ENCODE measurements at regions not wholly inside any gene's neighbourhood (a gene's known extent, or its start where the extent isn't known, plus 50 kb on each side); places are given as distances from the start of the nearest gene placed in this dataset.

DNA sequence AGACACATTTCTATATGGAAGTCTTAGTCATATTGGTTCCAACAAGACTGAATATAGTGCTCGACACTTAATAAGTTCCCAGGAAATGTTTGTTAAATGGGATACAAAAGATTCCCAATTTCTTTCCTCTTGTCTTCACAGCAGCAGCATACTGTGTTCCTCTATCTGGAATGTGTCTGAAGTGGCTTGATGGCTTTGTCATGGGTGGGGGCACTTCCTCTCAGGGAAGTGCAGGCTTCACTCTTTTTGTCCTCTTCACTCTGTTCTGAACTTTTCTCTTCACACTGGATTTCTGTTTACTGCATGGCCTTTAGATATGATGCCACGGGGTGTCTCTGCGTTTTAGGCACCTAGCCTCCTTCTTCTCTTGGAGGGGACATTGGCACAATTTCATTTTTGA is 127.7 kb upstream of the C9orf72 start (continued):
- TF ChIP-seq HDAC2 (IDR thresholded peaks at IDR 0.05; ENCODE audit: borderline replicate concordance in 1 of 2, low read depth in 2 of 2, low read length in 2 of 2), result no peak
- no peak for TF ChIP-seq POLR2A (IDR thresholded peaks at IDR 0.05; ENCODE audit: control extremely low read depth in 1 of 2, low read depth in 2 of 2, low read length in 2 of 2)
- TF ChIP-seq SRF (IDR thresholded peaks at IDR 0.05; ENCODE audit: low read depth, low read length), result no peak
- no peak for TF ChIP-seq TBP (IDR thresholded peaks at IDR 0.05; ENCODE audit: low read depth, low read length)
